ENCODE measurements at regions not wholly inside any gene's neighbourhood (a gene's known extent, or its start where the extent isn't known, plus 50 kb on each side); places are given as distances from the start of the nearest gene placed in this dataset.

- 98% methylated on average over 2 of the region's 2 CpGs for WGBS (ENCODE audit: low lambda C conversion rate, missing lambda C conversion rate)
Measured at GRCh38 chr12:91772411-91772810, 373.2 kb downstream of the BTG1 start.

GRCh38 chr12:91769736-91770135, 375.9 kb downstream of the BTG1 start:
- TF ChIP-seq CTCF (IDR thresholded peaks at IDR 0.05; ENCODE audit: poor library complexity) (no peak), EZH2phosphoT487 (IDR thresholded peaks at IDR 0.05; ENCODE audit: low read depth, severe bottlenecking, unreplicated experiment) (no peak)
- WGBS (ENCODE audit: low lambda C conversion rate, missing lambda C conversion rate) = 81% methylated on average over 2 of the region's 2 CpGs
- no peaks in the 10 kb centered on the region for H3K27me3 ChIP-seq

More at GRCh38 chr12:91772411-91772810, 373.2 kb downstream of the BTG1 start:
- TF ChIP-seq EZH2phosphoT487 (IDR thresholded peaks at IDR 0.05; ENCODE audit: low read depth, severe bottlenecking, unreplicated experiment) = no peak
- TF ChIP-seq EZH2 (IDR thresholded peaks at IDR 0.05; ENCODE audit: borderline replicate concordance) = no peak
- no peak for TF ChIP-seq CTCF (IDR thresholded peaks at IDR 0.05; ENCODE audit: poor library complexity)
- H3K9me2 ChIP-seq (replicated peaks; ENCODE audit: insufficient read depth) = no peaks in the 10 kb centered on the region
- no peaks in the 10 kb centered on the region for H3K9me3 ChIP-seq (ENCODE audit: low read depth)
- no peak overlapping the region for H3K4me3 ChIP-seq
- no peak overlapping the region for H2AFZ ChIP-seq
- no peaks in the 10 kb centered on the region for H3K4me1 ChIP-seq (ENCODE audit: insufficient read depth)
- H3K27ac ChIP-seq = no peak overlapping the region
- H3K36me3 ChIP-seq (replicated peaks; ENCODE audit: insufficient read depth, low read depth) = no peaks in the 10 kb centered on the region
- no peaks in the 10 kb centered on the region for H4K20me1 ChIP-seq (ENCODE audit: insufficient read depth, poor library complexity, severe bottlenecking)
- no peaks in the 10 kb centered on the region for H3K27me3 ChIP-seq
- DNase-seq (ENCODE audit: low spot score) = no peak
- H3K79me2 ChIP-seq = no peaks in the 10 kb centered on the region
- no peak overlapping the region for H3K4me2 ChIP-seq

GRCh38 chr12:91767237-91767636, 378.4 kb downstream of the BTG1 start:
- WGBS (ENCODE audit: low lambda C conversion rate, missing lambda C conversion rate) = 96% methylated on average over 1 of the region's 1 CpG
- DNase-seq (ENCODE audit: low spot score) = no peak
- Histone ChIP-seq H2AFZ (no peak overlapping the region), H3K36me3 (replicated peaks; ENCODE audit: insufficient read depth, low read depth) (no peaks in the 10 kb centered on the region), H3K4me1 (ENCODE audit: insufficient read depth) (no peaks in the 10 kb centered on the region), H4K20me1 (ENCODE audit: insufficient read depth, poor library complexity, severe bottlenecking) (no peaks in the 10 kb centered on the region), H3K4me2 (no peak overlapping the region), H3K4me3 (no peak overlapping the region), H3K27ac (no peak overlapping the region), H3K9me2 (replicated peaks; ENCODE audit: insufficient read depth) (no peaks in the 10 kb centered on the region), H3K79me2 (no peaks in the 10 kb centered on the region), H3K27me3 (no peaks in the 10 kb centered on the region), H3K9me3 (ENCODE audit: low read depth) (no peaks in the 10 kb centered on the region)
- TF ChIP-seq EZH2phosphoT487 (IDR thresholded peaks at IDR 0.05; ENCODE audit: low read depth, severe bottlenecking, unreplicated experiment) (no peak), EZH2 (IDR thresholded peaks at IDR 0.05; ENCODE audit: borderline replicate concordance) (no peak), CTCF (IDR thresholded peaks at IDR 0.05; ENCODE audit: poor library complexity) (no peak)

More at GRCh38 chr12:91769736-91770135, 375.9 kb downstream of the BTG1 start:
- Histone ChIP-seq H2AFZ (no peak overlapping the region), H3K79me2 (no peaks in the 10 kb centered on the region), H3K4me2 (no peak overlapping the region), H4K20me1 (ENCODE audit: insufficient read depth, poor library complexity, severe bottlenecking) (no peaks in the 10 kb centered on the region), H3K9me3 (ENCODE audit: low read depth) (no peaks in the 10 kb centered on the region), H3K4me1 (ENCODE audit: insufficient read depth) (no peaks in the 10 kb centered on the region), H3K9me2 (replicated peaks; ENCODE audit: insufficient read depth) (no peaks in the 10 kb centered on the region), H3K4me3 (no peak overlapping the region), H3K36me3 (replicated peaks; ENCODE audit: insufficient read depth, low read depth) (no peaks in the 10 kb centered on the region), H3K27ac (no peak overlapping the region)
- no peak for DNase-seq (ENCODE audit: low spot score)

- H3K79me2 ChIP-seq = no peaks in the 10 kb centered on the region
- no peaks in the 10 kb centered on the region for H3K9me2 ChIP-seq (replicated peaks; ENCODE audit: insufficient read depth)
- no peak for DNase-seq (ENCODE audit: low spot score)
- H3K36me3 ChIP-seq (replicated peaks; ENCODE audit: insufficient read depth, low read depth) = no peaks in the 10 kb centered on the region
- no peaks in the 10 kb centered on the region for H3K27me3 ChIP-seq
- no peaks in the 10 kb centered on the region for H4K20me1 ChIP-seq (ENCODE audit: insufficient read depth, poor library complexity, severe bottlenecking)
- no peaks in the 10 kb centered on the region for H3K4me1 ChIP-seq (ENCODE audit: insufficient read depth)
- 63% methylated on average over 1 of the region's 1 CpG for WGBS (ENCODE audit: low lambda C conversion rate, missing lambda C conversion rate)
- H3K9me3 ChIP-seq (ENCODE audit: low read depth) = no peaks in the 10 kb centered on the region
- no peak overlapping the region for H3K27ac ChIP-seq
- H3K4me2 ChIP-seq = no peak overlapping the region
- H2AFZ ChIP-seq = no peak overlapping the region
- TF ChIP-seq EZH2phosphoT487 (IDR thresholded peaks at IDR 0.05; ENCODE audit: low read depth, severe bottlenecking, unreplicated experiment) = no peak
- no peak for TF ChIP-seq EZH2 (IDR thresholded peaks at IDR 0.05; ENCODE audit: borderline replicate concordance)
- no peak for TF ChIP-seq CTCF (IDR thresholded peaks at IDR 0.05; ENCODE audit: poor library complexity)
- H3K4me3 ChIP-seq = no peak overlapping the region
Measured at GRCh38 chr12:91766454-91766853, 379.2 kb downstream of the BTG1 start.

Data from hepatocyte (in vitro differentiated cells).